CD14-positive monocyte (primary cell): ENCODE measurements at regions not wholly inside any gene's neighbourhood (a gene's known extent, or its start where the extent isn't known, plus 50 kb on each side); places are given as distances from the start of the nearest gene placed in this dataset.

Experiments used
- DNase-seq, 3 donors: peaks; one replicate each; pipeline ENCODE4 v3.0.0-alpha.2; 2011 to 2022
- H2AFZ ChIP-seq: 2 replicates; pipeline ENCODE4 v1.6.0; 2012; ENCODE audit warnings: mild to moderate bottlenecking, low read depth, low read length, inconsistent platforms; ENCODE audit not compliant: insufficient read depth, poor library complexity, severe bottlenecking
- H3K27ac ChIP-seq, 2 donors: 1 replicate in 1 of 2; 2 replicates in 1 of 2; pipeline ENCODE4 v1.5.1; 2012 to 2013; ENCODE audit warnings: low read length in 2 of 2, control low read depth in 1 of 2, inconsistent platforms in 1 of 2, low read depth in 1 of 2, mild to moderate bottlenecking in 1 of 2
- H3K27me3 ChIP-seq, 2 donors: one replicate each; pipeline versions ENCODE4 v1.6.0 to v1.6.1; 2011 to 2013; ENCODE audit warnings: low read length in 2 of 2; ENCODE audit not compliant: control insufficient read depth in 2 of 2, insufficient read depth in 2 of 2
- H3K36me3 ChIP-seq, 2 donors: replicated peaks in 1 of 2; 1 replicate in 1 of 2; 2 replicates in 1 of 2; pipeline versions ENCODE4 v1.5.1 to v1.6.1; 2012 to 2013; ENCODE audit warnings: low read length in 2 of 2, control low read depth in 1 of 2, inconsistent platforms in 1 of 2, mild to moderate bottlenecking in 1 of 2; ENCODE audit not compliant: insufficient read depth in 2 of 2, control insufficient read depth in 1 of 2
- H3K4me1 ChIP-seq, 2 donors: 1 replicate in 1 of 2; 2 replicates in 1 of 2; pipeline versions ENCODE4 v1.5.1 to v1.6.1; 2012 to 2013; ENCODE audit warnings: low read length in 2 of 2, control low read depth in 1 of 2, inconsistent platforms in 1 of 2, mild to moderate bottlenecking in 1 of 2, moderate library complexity in 1 of 2; ENCODE audit not compliant: insufficient read depth in 2 of 2, control insufficient read depth in 1 of 2
- H3K4me2 ChIP-seq: replicated peaks from 2 replicates; pipeline ENCODE3; 2012; ENCODE audit warnings: low read length, moderate library complexity, mild to moderate bottlenecking; ENCODE audit not compliant: poor library complexity, severe bottlenecking; ENCODE audit errors: extremely low read depth
- H3K4me3 ChIP-seq, 3 experiments: fragments of 200-600 bp in 1 of 3; sonication (generic) in 1 of 3; replicated peaks in 1 of 3; 1 replicate in 2 of 3; 2 replicates in 1 of 3; pipeline ENCODE4 v1.5.1; 2011 to 2013; ENCODE audit warnings: low read length in 3 of 3, mild to moderate bottlenecking in 3 of 3, control low read depth in 2 of 3, low read depth in 2 of 3, inconsistent platforms in 1 of 3, moderate library complexity in 1 of 3
- H3K79me2 ChIP-seq: 2 replicates; pipeline ENCODE4 v1.6.0; 2012; ENCODE audit warnings: mild to moderate bottlenecking, control low read depth, inconsistent platforms, low read length, moderate library complexity; ENCODE audit not compliant: insufficient read depth
- H3K9ac ChIP-seq: 2 replicates; pipeline ENCODE4 v1.6.0; 2017; ENCODE audit warnings: low read length, mild to moderate bottlenecking; ENCODE audit not compliant: insufficient read depth, poor library complexity, severe bottlenecking
- H3K9me3 ChIP-seq, 2 donors: replicated peaks in 1 of 2; 1 replicate in 1 of 2; 2 replicates in 1 of 2; pipeline versions ENCODE4 v1.5.1 to v1.6.1; 2012 to 2013; ENCODE audit warnings: low read length in 2 of 2, control low read depth in 1 of 2; ENCODE audit not compliant: control insufficient read depth in 1 of 2, insufficient read depth in 1 of 2
- H4K20me1 ChIP-seq: 2 replicates; pipeline ENCODE4 v1.6.0; 2012; ENCODE audit warnings: mild to moderate bottlenecking, low read length, control low read depth, moderate library complexity; ENCODE audit not compliant: insufficient read depth
- H3K27ac Mint-ChIP-seq, 7 donors: one replicate each; pipeline ENCODE4 v1.8.0; 2020; ENCODE audit warnings: mild to moderate bottlenecking in 7 of 7, mixed read lengths in 7 of 7, moderate library complexity in 6 of 7, inconsistent platforms in 2 of 7
- H3K27me3 Mint-ChIP-seq, 3 donors: one replicate each; pipeline ENCODE4 v1.8.0; 2021 to 2022; ENCODE audit warnings: low read depth in 3 of 3, mild to moderate bottlenecking in 3 of 3, mixed read lengths in 3 of 3, moderate library complexity in 3 of 3, inconsistent platforms in 1 of 3
- H3K36me3 Mint-ChIP-seq, 2 donors: one replicate each; pipeline ENCODE4 v1.8.0; 2020; ENCODE audit warnings: mixed read lengths in 2 of 2, inconsistent platforms in 1 of 2, mild to moderate bottlenecking in 1 of 2
- H3K4me1 Mint-ChIP-seq: one replicate; pipeline ENCODE4 v1.8.0; 2020; ENCODE audit warnings: mild to moderate bottlenecking, mixed read lengths
- H3K4me3 Mint-ChIP-seq, 2 donors: one replicate each; pipeline ENCODE4 v1.8.0; 2020; ENCODE audit warnings: mild to moderate bottlenecking in 2 of 2, mixed read lengths in 2 of 2, moderate library complexity in 1 of 2
- H3K9me3 Mint-ChIP-seq, 7 donors: one replicate each; pipeline ENCODE4 v1.8.0; 2020 to 2022; ENCODE audit warnings: mixed read lengths in 7 of 7, mild to moderate bottlenecking in 6 of 7, moderate library complexity in 6 of 7, inconsistent platforms in 2 of 7
- WGBS: methylation state at CpG from one replicate; pipeline ENCODE4 v1.1.5; 2013; ENCODE audit warnings: missing lambda C conversion rate; ENCODE audit not compliant: insufficient coverage; 5-methylcytosine and 5-hydroxymethylcytosine counted together
- intact Hi-C, 2 donors: fragments of 100-400 bp; cut with micrococcal nuclease; formaldehyde crosslinking; loops; one replicate each; pipeline versions ENCODE4 v1.15.0 to v1.15.1; 2023
- TF ChIP-seq, protein P1 (sequence below): fragments of 200-600 bp; IDR thresholded peaks from one replicate; pipeline ENCODE4 v1.8.0; 2022; ENCODE audit warnings: antibody characterized with exemption, mild to moderate bottlenecking

GRCh38 chr5:82332064-82332855 is 54.1 kb upstream of the RPS23 start:
- peaks cover 3 to 7% (median 4%) of the 10 kb centered on the region in 7 donors for H3K9me3 Mint-ChIP-seq
- H3K4me3 Mint-ChIP-seq, result peak overlapping the region in 1 of 2 donors; percentile 20
- no peak for DNase-seq
- Histone ChIP-seq H3K27ac (no peak overlapping the region), H3K4me1 (no peaks in the 10 kb centered on the region), H2AFZ (no peak overlapping the region), H3K79me2 (no peaks in the 10 kb centered on the region), H3K36me3 (no peaks in the 10 kb centered on the region), H3K9ac (no peak overlapping the region), H3K4me3 (no peak overlapping the region), H4K20me1 (no peaks in the 10 kb centered on the region), H3K4me2 (no peak overlapping the region), H3K9me3 (peaks cover 0 to 4% of the 10 kb centered on the region in 2 donors), H3K27me3 (no peaks in the 10 kb centered on the region)
- no peaks in the 10 kb centered on the region for H3K4me1 Mint-ChIP-seq
- H3K36me3 Mint-ChIP-seq, result no peaks in the 10 kb centered on the region
- H3K27me3 Mint-ChIP-seq, result peaks cover 0 to 3% (median 0%) of the 10 kb centered on the region in 3 donors
- intact Hi-C loops, result no loop called here
- TF ChIP-seq, protein P1, sequence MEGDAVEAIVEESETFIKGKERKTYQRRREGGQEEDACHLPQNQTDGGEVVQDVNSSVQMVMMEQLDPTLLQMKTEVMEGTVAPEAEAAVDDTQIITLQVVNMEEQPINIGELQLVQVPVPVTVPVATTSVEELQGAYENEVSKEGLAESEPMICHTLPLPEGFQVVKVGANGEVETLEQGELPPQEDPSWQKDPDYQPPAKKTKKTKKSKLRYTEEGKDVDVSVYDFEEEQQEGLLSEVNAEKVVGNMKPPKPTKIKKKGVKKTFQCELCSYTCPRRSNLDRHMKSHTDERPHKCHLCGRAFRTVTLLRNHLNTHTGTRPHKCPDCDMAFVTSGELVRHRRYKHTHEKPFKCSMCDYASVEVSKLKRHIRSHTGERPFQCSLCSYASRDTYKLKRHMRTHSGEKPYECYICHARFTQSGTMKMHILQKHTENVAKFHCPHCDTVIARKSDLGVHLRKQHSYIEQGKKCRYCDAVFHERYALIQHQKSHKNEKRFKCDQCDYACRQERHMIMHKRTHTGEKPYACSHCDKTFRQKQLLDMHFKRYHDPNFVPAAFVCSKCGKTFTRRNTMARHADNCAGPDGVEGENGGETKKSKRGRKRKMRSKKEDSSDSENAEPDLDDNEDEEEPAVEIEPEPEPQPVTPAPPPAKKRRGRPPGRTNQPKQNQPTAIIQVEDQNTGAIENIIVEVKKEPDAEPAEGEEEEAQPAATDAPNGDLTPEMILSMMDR, result no peak
- 74% methylated on average over 3 of the region's 3 CpGs for WGBS
- H3K27ac Mint-ChIP-seq, result no peak overlapping the region

GRCh38 chr5:82331557-82331956 is 53.4 kb upstream of the RPS23 start:
- H2AFZ ChIP-seq, result no peak overlapping the region
- H3K9me3 Mint-ChIP-seq, result peaks cover 3 to 7% (median 4%) of the 10 kb centered on the region in 7 donors
- TF ChIP-seq, protein P1, result no peak
- H3K4me2 ChIP-seq, result no peak overlapping the region
- DNase-seq, result no peak
- 95% methylated on average over 4 of the region's 4 CpGs for WGBS
- H3K27me3 ChIP-seq, result no peaks in the 10 kb centered on the region
- H3K9me3 ChIP-seq, result peaks cover 0 to 4% of the 10 kb centered on the region in 2 donors
- no peaks in the 10 kb centered on the region for H3K36me3 ChIP-seq
- H3K4me3 Mint-ChIP-seq, result no peak overlapping the region
- H3K27ac Mint-ChIP-seq, result no peak overlapping the region
- H3K79me2 ChIP-seq, result no peaks in the 10 kb centered on the region
- no peak overlapping the region for H3K9ac ChIP-seq
- intact Hi-C loops, result no loop called here
- no peaks in the 10 kb centered on the region for H4K20me1 ChIP-seq
- H3K4me1 Mint-ChIP-seq, result no peaks in the 10 kb centered on the region
- H3K36me3 Mint-ChIP-seq, result no peaks in the 10 kb centered on the region
- peaks cover 0 to 3% (median 0%) of the 10 kb centered on the region in 3 donors for H3K27me3 Mint-ChIP-seq
- no peak overlapping the region for H3K4me3 ChIP-seq
- H3K27ac ChIP-seq, result no peak overlapping the region
- no peaks in the 10 kb centered on the region for H3K4me1 ChIP-seq
